Bronchial epithelial cell (primary cell): ENCODE measurements at regions not wholly inside any gene's neighbourhood (a gene's known extent, or its start where the extent isn't known, plus 50 kb on each side); places are given as distances from the start of the nearest gene placed in this dataset.

Experiments used
- DNase-seq: peaks from one replicate; pipeline ENCODE4 v3.0.0-alpha.2; 2010; ENCODE audit warnings: low read depth
- FAIRE-seq: peaks from 2 replicates; lab custom pipeline; 2011; peaks lifted over from hg19 to GRCh38; lab: Jason Lieb, UNC
- H3K27me3 ChIP-seq: 2 replicates; pipeline ENCODE4 v1.5.1; 2011; ENCODE audit warnings: low read length; ENCODE audit not compliant: control insufficient read depth, insufficient read depth
- H3K36me3 ChIP-seq: 2 replicates; pipeline ENCODE4 v1.5.1; 2011; ENCODE audit warnings: low read length; ENCODE audit not compliant: control insufficient read depth, insufficient read depth
- H3K4me3 ChIP-seq: 2 replicates; pipeline ENCODE4 v1.5.1; 2011; ENCODE audit warnings: mild to moderate bottlenecking, low read depth, low read length, control low read depth
- CTCF ChIP-seq: IDR thresholded peaks from 2 replicates; pipeline ENCODE4 v1.5.1; 2011; ENCODE audit warnings: mild to moderate bottlenecking, moderate library complexity, low read length, control low read depth, inconsistent platforms; ENCODE audit not compliant: insufficient read depth, severe bottlenecking

GRCh38 chr2:21930226-21930625 lies 806.5 kb downstream of the TDRD15 start:
- Histone ChIP-seq H3K4me3 (no peak overlapping the region), H3K27me3 (no peaks in the 10 kb centered on the region), H3K36me3 (no peaks in the 10 kb centered on the region)
- no peak for DNase-seq
- no peak for FAIRE-seq
- no peak for TF ChIP-seq CTCF

- no peak overlapping the region for H3K4me3 ChIP-seq
- no peak for TF ChIP-seq CTCF
- DNase-seq (no peak), FAIRE-seq (no peak)
- H3K27me3 ChIP-seq, result no peaks in the 10 kb centered on the region
- H3K36me3 ChIP-seq, result no peaks in the 10 kb centered on the region
These were observed 816.2 kb downstream of the TDRD15 start for GRCh38 chr2:21939967-21940366.

- H3K4me3 ChIP-seq, result no peak overlapping the region
- TF ChIP-seq CTCF, result no peak
- FAIRE-seq, result no peak
- DNase-seq, result no peak
- H3K36me3 ChIP-seq, result no peaks in the 10 kb centered on the region
- H3K27me3 ChIP-seq, result no peaks in the 10 kb centered on the region
These were observed 820.8 kb downstream of the TDRD15 start for GRCh38 chr2:21944536-21944935.

DNA sequence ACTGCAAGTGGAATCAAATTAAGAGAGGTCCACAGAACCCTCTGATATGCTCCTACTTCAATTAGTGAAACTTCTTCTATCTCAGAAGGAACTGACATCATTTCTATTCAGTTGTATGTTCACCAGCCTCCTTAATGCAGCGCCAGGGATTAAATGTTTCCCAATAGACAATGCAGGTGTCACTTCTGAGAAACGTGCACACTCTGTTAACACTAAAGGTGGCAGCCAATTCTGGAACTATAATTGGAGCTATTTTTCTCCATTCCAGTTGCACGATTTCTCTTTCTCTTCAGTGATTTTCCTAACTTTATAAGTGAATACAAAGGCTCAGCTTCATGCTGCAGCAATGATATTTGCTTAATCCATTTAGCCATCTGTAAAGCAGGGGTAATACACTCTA lies 821.9 kb downstream of the TDRD15 start:
- Histone ChIP-seq H3K36me3 (no peaks in the 10 kb centered on the region), H3K27me3 (no peaks in the 10 kb centered on the region), H3K4me3 (no peak overlapping the region)
- DNase-seq, result no peak
- no peak for FAIRE-seq
- no peak for TF ChIP-seq CTCF

DNA sequence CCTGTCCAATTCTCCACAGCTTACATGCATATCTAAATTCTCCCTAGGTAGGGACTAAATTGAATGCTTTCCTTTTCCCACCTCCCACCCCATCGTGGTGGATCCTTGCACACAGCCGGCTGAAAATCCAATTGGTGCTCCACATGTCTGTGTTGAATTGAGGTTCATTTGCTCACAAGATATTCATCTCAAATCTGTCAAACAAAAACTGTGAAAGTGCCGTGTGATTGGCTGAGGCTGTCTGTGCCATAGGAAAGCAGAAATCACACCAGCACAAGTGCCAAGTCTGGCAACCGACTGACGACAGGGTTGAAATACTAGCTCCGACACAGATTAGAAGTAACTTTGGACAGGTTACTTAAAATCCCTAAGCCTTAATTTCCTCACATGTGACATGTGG lies 823.3 kb downstream of the TDRD15 start:
- DNase-seq (no peak), FAIRE-seq (no peak)

More for the DNA sequence above, 823.3 kb downstream of the TDRD15 start:
- Histone ChIP-seq H3K4me3 (no peak overlapping the region), H3K27me3 (no peaks in the 10 kb centered on the region), H3K36me3 (no peaks in the 10 kb centered on the region)
- TF ChIP-seq CTCF, result no peak
